Gastrocnemius medialis (tissue), 4 donors: ENCODE measurements at regions not wholly inside any gene's neighbourhood (a gene's known extent, or its start where the extent isn't known, plus 50 kb on each side); places are given as distances from the start of the nearest gene placed in this dataset.
A peak's percentile ranks its signal among the peaks of the same experiment; 100 is the strongest.

ENCODE experiments used
- ATAC-seq, 2 donors: fragments of 150-250 bp; one replicate each; pipeline ENCODE4 v1.9.1; 2016
- DNase-seq, 2 donors: peaks; one replicate each; pipeline ENCODE4 v3.0.0-alpha.2; 2019
- H3K27ac ChIP-seq, 4 donors: fragments of 200-600 bp; sonication (generic); 1 replicate in 1 of 4; 2 replicates in 3 of 4; pipeline ENCODE4 v1.5.1; 2016 to 2018; ENCODE audit warnings: mild to moderate bottlenecking in 2 of 4, moderate library complexity in 1 of 4
- H3K27me3 ChIP-seq, 3 donors: fragments of 200-600 bp; sonication (generic) in 2 of 3; 1 replicate in 1 of 3; 2 replicates in 2 of 3; pipeline versions ENCODE4 v1.5.1 to v1.6.0; 2016 to 2019; ENCODE audit warnings: mild to moderate bottlenecking in 1 of 3, moderate library complexity in 1 of 3
- H3K36me3 ChIP-seq, 2 donors: fragments of 200-600 bp; sonication (generic) in 1 of 2; one replicate each; pipeline ENCODE4 v1.5.1; 2017 to 2018
- H3K4me1 ChIP-seq, 2 donors: fragments of 200-600 bp; sonication (generic) in 1 of 2; one replicate each; pipeline ENCODE4 v1.5.1; 2016 to 2017; ENCODE audit warnings: mild to moderate bottlenecking in 2 of 2
- H3K4me3 ChIP-seq, 4 donors: fragments of 200-600 bp; sonication (generic) in 3 of 4; 1 replicate in 1 of 4; 2 replicates in 3 of 4; pipeline ENCODE4 v1.5.1; 2016 to 2019; ENCODE audit warnings: mild to moderate bottlenecking in 2 of 4
- H3K9me3 ChIP-seq, 3 donors: fragments of 200-600 bp; sonication (generic) in 2 of 3; 1 replicate in 1 of 3; 2 replicates in 2 of 3; pipeline ENCODE4 v1.5.1; 2016 to 2019
- POLR2A ChIP-seq, 2 donors: fragments of 450-650 bp; IDR thresholded peaks; one replicate each; pipeline ENCODE4 v1.6.1; 2017; ENCODE audit warnings: antibody characterized with exemption in 2 of 2, mild to moderate bottlenecking in 2 of 2, moderate library complexity in 2 of 2
- in situ Hi-C, 4 donors: fragments of 200-750 bp; cut with MboI; loops; one replicate each; pipeline versions ENCODE4 v1.15.0 to v1.8.0; 2017; ENCODE audit warnings: low sequenced_read_pairs in 4 of 4
- intact Hi-C: fragments of 100-400 bp; cut with DNase I; formaldehyde crosslinking; loops from one replicate; pipeline ENCODE4 v1.15.1; 2023; ENCODE audit warnings: low total_unique reads
- TF ChIP-seq, protein P1 (sequence below), 5 experiments: fragments of 450-650 bp in 3 of 5; fragments of 200-600 bp in 2 of 5; sonication (generic) in 2 of 5; IDR thresholded peaks in 4 of 5; conservative IDR thresholded peaks in 1 of 5; 1 replicate in 4 of 5; 2 replicates in 1 of 5; pipeline ENCODE4 v1.5.1; 2016 to 2019; ENCODE audit warnings: antibody characterized with exemption in 5 of 5, mild to moderate bottlenecking in 3 of 5, moderate library complexity in 3 of 5

- Histone ChIP-seq H3K36me3 (no peaks in the 10 kb centered on the region), H3K4me1 (no peaks in the 10 kb centered on the region), H3K4me3 (no peak overlapping the region), H3K27ac (no peak overlapping the region), H3K27me3 (no peaks in the 10 kb centered on the region), H3K9me3 (no peaks in the 10 kb centered on the region)
- in situ Hi-C loops = loop anchor here (5.0 to 25.0 kb wide), 5 partner anchors 150 to 547 kb away; partner anchors contain the start of gene CHRNB4 (in 1 of the 4)
- intact Hi-C loops = loop anchor here (1.0 to 5.0 kb wide), 2 partner anchors 277 to 324 kb away; no protein-coding TSS in a partner anchor
- peak; percentile 25 to 43 for DNase-seq
- TF ChIP-seq, protein P1, sequence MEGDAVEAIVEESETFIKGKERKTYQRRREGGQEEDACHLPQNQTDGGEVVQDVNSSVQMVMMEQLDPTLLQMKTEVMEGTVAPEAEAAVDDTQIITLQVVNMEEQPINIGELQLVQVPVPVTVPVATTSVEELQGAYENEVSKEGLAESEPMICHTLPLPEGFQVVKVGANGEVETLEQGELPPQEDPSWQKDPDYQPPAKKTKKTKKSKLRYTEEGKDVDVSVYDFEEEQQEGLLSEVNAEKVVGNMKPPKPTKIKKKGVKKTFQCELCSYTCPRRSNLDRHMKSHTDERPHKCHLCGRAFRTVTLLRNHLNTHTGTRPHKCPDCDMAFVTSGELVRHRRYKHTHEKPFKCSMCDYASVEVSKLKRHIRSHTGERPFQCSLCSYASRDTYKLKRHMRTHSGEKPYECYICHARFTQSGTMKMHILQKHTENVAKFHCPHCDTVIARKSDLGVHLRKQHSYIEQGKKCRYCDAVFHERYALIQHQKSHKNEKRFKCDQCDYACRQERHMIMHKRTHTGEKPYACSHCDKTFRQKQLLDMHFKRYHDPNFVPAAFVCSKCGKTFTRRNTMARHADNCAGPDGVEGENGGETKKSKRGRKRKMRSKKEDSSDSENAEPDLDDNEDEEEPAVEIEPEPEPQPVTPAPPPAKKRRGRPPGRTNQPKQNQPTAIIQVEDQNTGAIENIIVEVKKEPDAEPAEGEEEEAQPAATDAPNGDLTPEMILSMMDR (IDR thresholded peaks at IDR 0.05 in 4 of 5, conservative IDR thresholded peaks at IDR 0.05 in 1 of 5) = peak; percentile 83 to 97 (median 85)
- TF ChIP-seq POLR2A (IDR thresholded peaks at IDR 0.05) = no peak
- no peak for ATAC-seq
These were observed 93.9 kb upstream of the RASGRF1 start for GRCh38 chr15:79184465-79184892.

DNA sequence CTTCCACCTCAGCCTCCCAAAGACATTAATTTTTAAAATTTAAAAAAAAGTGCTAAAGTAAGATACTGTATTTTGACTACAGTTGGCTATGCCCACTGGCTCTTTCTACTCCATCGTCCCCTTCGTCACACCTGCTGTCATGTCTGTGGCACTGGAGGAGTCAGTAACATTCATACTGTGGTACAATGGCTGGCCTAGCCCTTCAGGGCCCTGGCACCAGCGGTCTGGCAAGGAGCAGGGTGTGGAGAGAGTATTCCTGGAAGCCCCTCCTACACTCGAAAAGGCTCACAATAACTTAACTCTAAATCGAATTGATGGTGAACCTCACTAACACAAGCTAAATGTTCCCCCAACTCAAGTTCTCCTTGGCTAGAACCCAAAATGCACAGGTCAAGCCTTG lies 89.7 kb upstream of the RASGRF1 start:
- no peaks in the 10 kb centered on the region for H3K4me1 ChIP-seq
- intact Hi-C loops = loop anchor here (5.0 kb wide), 1 partner anchor 273 kb away; no protein-coding TSS in a partner anchor
- H3K36me3 ChIP-seq = no peaks in the 10 kb centered on the region
- TF ChIP-seq, protein P1 (IDR thresholded peaks at IDR 0.05 in 4 of 5, conservative IDR thresholded peaks at IDR 0.05 in 1 of 5) = no peak
- TF ChIP-seq POLR2A (IDR thresholded peaks at IDR 0.05) = no peak
- in situ Hi-C loops = loop anchor here (5.0 to 25.0 kb wide), 5 partner anchors 146 to 543 kb away; partner anchors contain the start of gene CHRNB4 (in 1 of the 4)
- H3K4me3 ChIP-seq = no peak overlapping the region
- H3K27ac ChIP-seq = no peak overlapping the region
- H3K27me3 ChIP-seq = no peaks in the 10 kb centered on the region
- ATAC-seq = no peak
- DNase-seq = no peak
- no peaks in the 10 kb centered on the region for H3K9me3 ChIP-seq

GRCh38 chr15:79179597-79179996 lies 89.0 kb upstream of the RASGRF1 start:
- no peaks in the 10 kb centered on the region for H3K27me3 ChIP-seq
- ATAC-seq (no peak), DNase-seq (no peak)
- in situ Hi-C loops (loop anchor here in 3 of 4 donors (25.0 kb wide), 3 partner anchors 267 to 542 kb away; partner anchors contain the start of gene CHRNB4 (in 1 of the 3)), intact Hi-C loops (no loop called here)
- TF ChIP-seq POLR2A (IDR thresholded peaks at IDR 0.05) = no peak
- TF ChIP-seq, protein P1 (IDR thresholded peaks at IDR 0.05 in 4 of 5, conservative IDR thresholded peaks at IDR 0.05 in 1 of 5) = no peak
- H3K4me1 ChIP-seq = no peaks in the 10 kb centered on the region
- no peak overlapping the region for H3K27ac ChIP-seq
- H3K9me3 ChIP-seq = no peaks in the 10 kb centered on the region
- no peaks in the 10 kb centered on the region for H3K36me3 ChIP-seq
- H3K4me3 ChIP-seq = no peak overlapping the region

GRCh38 chr15:79179108-79179561 lies 88.6 kb upstream of the RASGRF1 start:
- Histone ChIP-seq H3K27me3 (no peaks in the 10 kb centered on the region), H3K9me3 (no peaks in the 10 kb centered on the region), H3K4me1 (no peaks in the 10 kb centered on the region), H3K4me3 (no peak overlapping the region), H3K27ac (no peak overlapping the region), H3K36me3 (no peaks in the 10 kb centered on the region)
- TF ChIP-seq, protein P1 (IDR thresholded peaks at IDR 0.05 in 4 of 5, conservative IDR thresholded peaks at IDR 0.05 in 1 of 5) = no peak
- TF ChIP-seq POLR2A (IDR thresholded peaks at IDR 0.05) = no peak
- no peak for DNase-seq
- no peak for ATAC-seq
- intact Hi-C loops = no loop called here
- in situ Hi-C loops = loop anchor here in 3 of 4 donors (25.0 kb wide), 3 partner anchors 267 to 542 kb away; partner anchors contain the start of gene CHRNB4 (in 1 of the 3)
